ENCODE measurements at regions not wholly inside any gene's neighbourhood (a gene's known extent, or its start where the extent isn't known, plus 50 kb on each side); places are given as distances from the start of the nearest gene placed in this dataset.

GRCh38 chr13:66128201-66128600 is 1101.9 kb downstream of the PCDH9 start:
- no peak for ATAC-seq
- no peak for TF ChIP-seq OSR1 (CRISPR knock-in tag; IDR thresholded peaks at IDR 0.05)
- TF ChIP-seq ESRRG (CRISPR knock-in tag; IDR thresholded peaks at IDR 0.05): no peak
- TF ChIP-seq RARB (CRISPR knock-in tag; IDR thresholded peaks at IDR 0.05): no peak
- no peak for TF ChIP-seq ZC3H10 (CRISPR knock-in tag; IDR thresholded peaks at IDR 0.05)
- no peak for TF ChIP-seq POU6F1 (CRISPR knock-in tag; IDR thresholded peaks at IDR 0.05; ENCODE audit: borderline replicate concordance, low read depth)
- TF ChIP-seq ZNF565 (CRISPR knock-in tag; conservative IDR thresholded peaks at IDR 0.05; ENCODE audit: low read depth): no peak
- no peak for TF ChIP-seq BACH2 (CRISPR knock-in tag; IDR thresholded peaks at IDR 0.05; ENCODE audit: borderline replicate concordance)
- TF ChIP-seq, protein P1, sequence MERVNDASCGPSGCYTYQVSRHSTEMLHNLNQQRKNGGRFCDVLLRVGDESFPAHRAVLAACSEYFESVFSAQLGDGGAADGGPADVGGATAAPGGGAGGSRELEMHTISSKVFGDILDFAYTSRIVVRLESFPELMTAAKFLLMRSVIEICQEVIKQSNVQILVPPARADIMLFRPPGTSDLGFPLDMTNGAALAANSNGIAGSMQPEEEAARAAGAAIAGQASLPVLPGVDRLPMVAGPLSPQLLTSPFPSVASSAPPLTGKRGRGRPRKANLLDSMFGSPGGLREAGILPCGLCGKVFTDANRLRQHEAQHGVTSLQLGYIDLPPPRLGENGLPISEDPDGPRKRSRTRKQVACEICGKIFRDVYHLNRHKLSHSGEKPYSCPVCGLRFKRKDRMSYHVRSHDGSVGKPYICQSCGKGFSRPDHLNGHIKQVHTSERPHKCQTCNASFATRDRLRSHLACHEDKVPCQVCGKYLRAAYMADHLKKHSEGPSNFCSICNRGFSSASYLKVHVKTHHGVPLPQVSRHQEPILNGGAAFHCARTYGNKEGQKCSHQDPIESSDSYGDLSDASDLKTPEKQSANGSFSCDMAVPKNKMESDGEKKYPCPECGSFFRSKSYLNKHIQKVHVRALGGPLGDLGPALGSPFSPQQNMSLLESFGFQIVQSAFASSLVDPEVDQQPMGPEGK (CRISPR knock-in tag; IDR thresholded peaks at IDR 0.05; ENCODE audit: borderline replicate concordance): no peak
- TF ChIP-seq TOX (CRISPR knock-in tag; IDR thresholded peaks at IDR 0.05; ENCODE audit: borderline replicate concordance): no peak
- no peak for TF ChIP-seq SNAI2 (CRISPR knock-in tag; IDR thresholded peaks at IDR 0.05)
- no peak for TF ChIP-seq TSHZ2 (CRISPR knock-in tag; IDR thresholded peaks at IDR 0.05)
- no peak for TF ChIP-seq ZFP3 (CRISPR knock-in tag; IDR thresholded peaks at IDR 0.05)
- TF ChIP-seq ARNTL (CRISPR knock-in tag; IDR thresholded peaks at IDR 0.05; ENCODE audit: borderline replicate concordance, low read depth): no peak

- TF ChIP-seq GLIS3 (CRISPR knock-in tag; IDR thresholded peaks at IDR 0.05) (no peak), TOX (CRISPR knock-in tag; IDR thresholded peaks at IDR 0.05; ENCODE audit: borderline replicate concordance) (no peak), SNAI2 (CRISPR knock-in tag; IDR thresholded peaks at IDR 0.05) (no peak), TSHZ2 (CRISPR knock-in tag; IDR thresholded peaks at IDR 0.05) (no peak), POU6F1 (CRISPR knock-in tag; IDR thresholded peaks at IDR 0.05; ENCODE audit: borderline replicate concordance, low read depth) (no peak), CSDC2 (CRISPR knock-in tag; IDR thresholded peaks at IDR 0.05) (no peak), RARB (CRISPR knock-in tag; IDR thresholded peaks at IDR 0.05) (no peak), ESRRG (CRISPR knock-in tag; IDR thresholded peaks at IDR 0.05) (no peak), ZNF70 (CRISPR knock-in tag; IDR thresholded peaks at IDR 0.05) (no peak), ZFP3 (CRISPR knock-in tag; IDR thresholded peaks at IDR 0.05) (no peak), ARNTL (CRISPR knock-in tag; IDR thresholded peaks at IDR 0.05; ENCODE audit: borderline replicate concordance, low read depth) (no peak)
- TF ChIP-seq, protein P2, sequence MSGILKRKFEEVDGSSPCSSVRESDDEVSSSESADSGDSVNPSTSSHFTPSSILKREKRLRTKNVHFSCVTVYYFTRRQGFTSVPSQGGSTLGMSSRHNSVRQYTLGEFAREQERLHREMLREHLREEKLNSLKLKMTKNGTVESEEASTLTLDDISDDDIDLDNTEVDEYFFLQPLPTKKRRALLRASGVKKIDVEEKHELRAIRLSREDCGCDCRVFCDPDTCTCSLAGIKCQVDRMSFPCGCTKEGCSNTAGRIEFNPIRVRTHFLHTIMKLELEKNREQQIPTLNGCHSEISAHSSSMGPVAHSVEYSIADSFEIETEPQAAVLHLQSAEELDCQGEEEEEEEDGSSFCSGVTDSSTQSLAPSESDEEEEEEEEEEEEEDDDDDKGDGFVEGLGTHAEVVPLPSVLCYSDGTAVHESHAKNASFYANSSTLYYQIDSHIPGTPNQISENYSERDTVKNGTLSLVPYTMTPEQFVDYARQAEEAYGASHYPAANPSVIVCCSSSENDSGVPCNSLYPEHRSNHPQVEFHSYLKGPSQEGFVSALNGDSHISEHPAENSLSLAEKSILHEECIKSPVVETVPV (CRISPR knock-in tag; IDR thresholded peaks at IDR 0.05): no peak
- TF ChIP-seq, protein P3, sequence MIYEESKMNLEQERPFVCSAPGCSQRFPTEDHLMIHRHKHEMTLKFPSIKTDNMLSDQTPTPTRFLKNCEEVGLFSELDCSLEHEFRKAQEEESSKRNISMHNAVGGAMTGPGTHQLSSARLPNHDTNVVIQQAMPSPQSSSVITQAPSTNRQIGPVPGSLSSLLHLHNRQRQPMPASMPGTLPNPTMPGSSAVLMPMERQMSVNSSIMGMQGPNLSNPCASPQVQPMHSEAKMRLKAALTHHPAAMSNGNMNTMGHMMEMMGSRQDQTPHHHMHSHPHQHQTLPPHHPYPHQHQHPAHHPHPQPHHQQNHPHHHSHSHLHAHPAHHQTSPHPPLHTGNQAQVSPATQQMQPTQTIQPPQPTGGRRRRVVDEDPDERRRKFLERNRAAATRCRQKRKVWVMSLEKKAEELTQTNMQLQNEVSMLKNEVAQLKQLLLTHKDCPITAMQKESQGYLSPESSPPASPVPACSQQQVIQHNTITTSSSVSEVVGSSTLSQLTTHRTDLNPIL (CRISPR knock-in tag; IDR thresholded peaks at IDR 0.05; ENCODE audit: low read depth): no peak
- TF ChIP-seq, protein P1 (CRISPR knock-in tag; IDR thresholded peaks at IDR 0.05; ENCODE audit: borderline replicate concordance): no peak
- no peak for ATAC-seq
These were observed 1112.6 kb downstream of the PCDH9 start for GRCh38 chr13:66117563-66117962.
